Nephron (organoid): ENCODE measurements at regions not wholly inside any gene's neighbourhood (a gene's known extent, or its start where the extent isn't known, plus 50 kb on each side); places are given as distances from the start of the nearest gene placed in this dataset.
"Not testable (repeated sequence)": the region's sequence is repeated elsewhere in the genome, so short reads cannot be mapped to it uniquely, and the experiment has no call there.

ENCODE experiments used
- H3K27ac Mint-ChIP-seq, 3 experiments: 2 replicates each; pipeline ENCODE4 v1.8.0; 2020; ENCODE audit warnings: mixed read lengths in 3 of 3, mild to moderate bottlenecking in 2 of 3, moderate library complexity in 1 of 3
- H3K27me3 Mint-ChIP-seq: 2 replicates; pipeline ENCODE4 v1.8.0; 2021; ENCODE audit warnings: low read depth, mild to moderate bottlenecking, moderate library complexity, mixed read lengths
- H3K36me3 Mint-ChIP-seq: 2 replicates; pipeline ENCODE4 v1.8.0; 2020; ENCODE audit warnings: low read depth, mixed read lengths
- H3K4me1 Mint-ChIP-seq: 2 replicates; pipeline ENCODE4 v1.8.0; 2020; ENCODE audit warnings: mixed read lengths
- H3K4me3 Mint-ChIP-seq, 3 experiments: 2 replicates each; pipeline ENCODE4 v1.8.0; 2020; ENCODE audit warnings: mild to moderate bottlenecking in 3 of 3, mixed read lengths in 3 of 3, moderate library complexity in 2 of 3
- H3K9me3 Mint-ChIP-seq: 2 replicates; pipeline ENCODE4 v1.8.0; 2020; ENCODE audit warnings: mixed read lengths
- TF ChIP-seq, protein P1 (sequence below), 3 experiments: fragments of 200-600 bp; sonication (generic); IDR thresholded peaks; one replicate each; pipeline ENCODE4 v1.5.0; 2021; ENCODE audit warnings: antibody characterized with exemption in 3 of 3; ENCODE audit not compliant: unreplicated experiment in 3 of 3

DNA sequence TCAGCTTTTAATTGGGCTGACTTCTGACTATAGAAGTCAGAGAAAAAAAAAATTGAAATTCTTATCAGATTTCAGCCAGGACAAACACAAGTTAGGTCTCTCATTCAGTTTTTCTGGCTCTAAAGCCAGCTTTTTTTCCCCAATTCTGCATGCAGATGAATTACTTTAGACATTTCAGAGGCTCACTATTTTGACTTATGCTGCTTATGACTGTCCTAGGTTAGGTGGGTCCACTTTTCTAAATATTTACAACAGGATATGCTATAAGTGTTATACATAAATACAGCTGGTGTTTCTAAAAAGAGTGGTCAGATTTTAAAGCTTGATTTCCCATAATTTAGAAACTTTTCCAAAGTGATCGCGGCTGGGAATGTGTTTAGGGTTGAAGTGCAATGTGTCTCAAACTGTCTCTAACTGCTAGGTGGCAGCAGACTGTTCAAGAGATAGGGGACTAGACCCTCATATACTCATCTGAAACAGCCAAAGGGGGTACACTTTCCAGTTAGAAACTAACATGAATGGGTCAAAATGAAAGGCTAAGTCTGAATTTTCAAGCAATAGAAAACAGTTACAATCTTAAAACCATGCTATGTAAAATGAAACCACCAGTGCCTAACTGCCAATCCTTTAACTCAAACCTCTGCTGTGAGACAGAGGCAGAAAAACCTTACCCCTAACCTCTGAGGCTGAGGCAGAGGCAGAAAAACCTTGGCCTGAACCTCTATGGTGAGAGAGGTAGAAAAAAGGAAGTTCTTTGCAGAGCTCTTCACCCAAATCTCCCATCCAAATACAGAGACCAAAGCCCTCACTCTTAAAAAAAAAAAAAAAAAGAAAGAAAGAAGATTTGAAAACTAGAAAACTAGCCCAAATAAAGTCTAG, 596.0 kb downstream of the NTRK3 start:
- H3K4me3 Mint-ChIP-seq: no peak overlapping the region
- TF ChIP-seq, protein P1, sequence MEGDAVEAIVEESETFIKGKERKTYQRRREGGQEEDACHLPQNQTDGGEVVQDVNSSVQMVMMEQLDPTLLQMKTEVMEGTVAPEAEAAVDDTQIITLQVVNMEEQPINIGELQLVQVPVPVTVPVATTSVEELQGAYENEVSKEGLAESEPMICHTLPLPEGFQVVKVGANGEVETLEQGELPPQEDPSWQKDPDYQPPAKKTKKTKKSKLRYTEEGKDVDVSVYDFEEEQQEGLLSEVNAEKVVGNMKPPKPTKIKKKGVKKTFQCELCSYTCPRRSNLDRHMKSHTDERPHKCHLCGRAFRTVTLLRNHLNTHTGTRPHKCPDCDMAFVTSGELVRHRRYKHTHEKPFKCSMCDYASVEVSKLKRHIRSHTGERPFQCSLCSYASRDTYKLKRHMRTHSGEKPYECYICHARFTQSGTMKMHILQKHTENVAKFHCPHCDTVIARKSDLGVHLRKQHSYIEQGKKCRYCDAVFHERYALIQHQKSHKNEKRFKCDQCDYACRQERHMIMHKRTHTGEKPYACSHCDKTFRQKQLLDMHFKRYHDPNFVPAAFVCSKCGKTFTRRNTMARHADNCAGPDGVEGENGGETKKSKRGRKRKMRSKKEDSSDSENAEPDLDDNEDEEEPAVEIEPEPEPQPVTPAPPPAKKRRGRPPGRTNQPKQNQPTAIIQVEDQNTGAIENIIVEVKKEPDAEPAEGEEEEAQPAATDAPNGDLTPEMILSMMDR (IDR thresholded peaks at IDR 0.05; ENCODE audit: unreplicated experiment in 3 of 3): peak in 2 of 3 experiments; percentile 6 to 14
- H3K27ac Mint-ChIP-seq: peak overlapping the region in 2 of 3 experiments; percentile 56 to 65
- H3K4me1 Mint-ChIP-seq: peaks cover 23% of the 10 kb centered on the region
- peaks cover 3% of the 10 kb centered on the region for H3K9me3 Mint-ChIP-seq
- H3K27me3 Mint-ChIP-seq: no peaks in the 10 kb centered on the region
- H3K36me3 Mint-ChIP-seq: no peaks in the 10 kb centered on the region

DNA sequence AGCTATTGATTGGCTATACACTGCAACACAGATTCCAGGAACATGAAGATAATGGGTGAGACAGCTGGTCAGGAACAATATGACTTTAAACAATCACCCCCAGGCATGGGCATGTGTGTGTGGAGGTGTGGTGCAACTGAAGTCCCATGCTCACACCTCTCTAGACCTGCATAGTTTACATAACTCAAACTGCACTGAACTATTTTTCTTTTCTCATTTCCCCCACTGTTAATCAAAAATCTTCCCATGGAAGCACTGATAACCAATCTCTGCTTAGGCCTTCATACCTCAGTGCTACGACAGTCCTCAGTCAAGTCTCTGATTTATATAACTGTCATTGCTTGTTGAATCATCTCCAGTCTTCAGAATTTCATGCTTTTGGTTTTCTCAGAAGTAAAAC, 600.2 kb downstream of the NTRK3 start:
- Mint-ChIP-seq H3K4me3 (no peak overlapping the region), H3K27ac (no peak overlapping the region), H3K36me3 (no peaks in the 10 kb centered on the region), H3K4me1 (peaks cover 14% of the 10 kb centered on the region), H3K27me3 (no peaks in the 10 kb centered on the region), H3K9me3 (no peaks in the 10 kb centered on the region)
- TF ChIP-seq, protein P1 (IDR thresholded peaks at IDR 0.05; ENCODE audit: unreplicated experiment in 3 of 3): no peak

DNA sequence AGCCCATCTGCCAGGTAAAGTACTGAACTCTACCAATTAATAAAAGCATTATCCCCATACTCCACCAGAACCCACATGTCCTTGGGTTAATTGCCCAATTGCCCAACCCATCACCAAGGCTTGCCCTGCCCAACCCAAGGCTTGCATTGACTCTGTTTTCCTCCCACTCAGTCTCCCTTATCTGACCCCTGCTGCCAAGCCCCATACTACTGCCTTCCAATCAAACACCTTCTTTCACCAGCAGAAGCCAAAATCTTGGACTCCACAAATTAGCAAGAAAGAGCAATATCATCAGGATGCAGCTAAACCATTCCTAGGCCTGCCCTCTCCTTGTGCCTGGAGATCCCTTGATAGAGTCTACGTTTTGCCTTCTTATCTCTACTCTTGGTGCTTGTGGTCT, 602.9 kb downstream of the NTRK3 start:
- no peaks in the 10 kb centered on the region for H3K36me3 Mint-ChIP-seq
- no peak overlapping the region for H3K27ac Mint-ChIP-seq
- H3K27me3 Mint-ChIP-seq: no peaks in the 10 kb centered on the region
- H3K9me3 Mint-ChIP-seq: no peaks in the 10 kb centered on the region
- H3K4me3 Mint-ChIP-seq: no peak overlapping the region
- TF ChIP-seq, protein P1 (IDR thresholded peaks at IDR 0.05; ENCODE audit: unreplicated experiment in 3 of 3): no peak
- H3K4me1 Mint-ChIP-seq: no peaks in the 10 kb centered on the region

DNA sequence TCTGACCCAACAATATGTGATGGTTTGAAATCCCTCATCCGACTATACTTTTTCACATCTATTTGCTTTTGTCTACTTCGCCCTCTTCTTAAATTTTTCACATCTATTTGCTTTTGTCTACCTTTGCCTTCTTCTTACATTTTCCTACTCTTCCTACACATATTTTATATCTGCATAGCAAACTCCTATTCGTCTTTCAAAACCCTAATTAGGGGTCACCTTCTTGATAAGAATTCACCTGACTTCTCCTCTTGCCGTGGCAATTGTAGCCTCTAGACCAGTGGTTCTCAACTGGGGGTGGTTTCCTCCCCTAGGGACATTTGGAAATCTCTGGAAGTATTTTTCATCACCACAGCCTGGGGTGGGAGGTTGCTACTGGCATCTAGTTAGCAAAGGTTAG, 607.4 kb downstream of the NTRK3 start:
- H3K4me3 Mint-ChIP-seq: no peak overlapping the region
- H3K27ac Mint-ChIP-seq: no peak overlapping the region
- no peaks in the 10 kb centered on the region for H3K27me3 Mint-ChIP-seq
- TF ChIP-seq, protein P1 (IDR thresholded peaks at IDR 0.05; ENCODE audit: unreplicated experiment in 3 of 3): no peak
- H3K9me3 Mint-ChIP-seq: no peaks in the 10 kb centered on the region
- H3K4me1 Mint-ChIP-seq: peaks cover 5% of the 10 kb centered on the region
- no peaks in the 10 kb centered on the region for H3K36me3 Mint-ChIP-seq

DNA sequence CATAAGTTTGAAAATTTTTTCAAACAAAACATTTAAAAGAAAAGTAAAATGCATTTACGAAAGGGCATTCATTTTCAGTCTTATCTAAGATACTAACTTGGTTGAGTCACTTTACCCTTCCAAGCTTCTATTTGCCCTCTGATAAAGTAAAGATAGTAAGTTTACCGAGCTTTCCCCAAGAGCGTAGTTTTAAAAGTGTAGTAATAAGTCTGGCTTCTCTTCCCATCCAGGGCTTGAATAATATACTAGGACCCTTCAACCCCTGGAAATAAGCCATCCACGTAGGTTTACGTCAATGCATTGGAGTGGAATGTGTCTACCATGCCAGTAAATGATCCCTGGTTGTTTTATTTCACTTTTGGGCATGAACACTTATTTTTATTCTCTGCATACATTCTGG, 608.3 kb downstream of the NTRK3 start:
- Mint-ChIP-seq H3K4me1 (peaks cover 5% of the 10 kb centered on the region), H3K9me3 (no peaks in the 10 kb centered on the region), H3K4me3 (no peak overlapping the region), H3K27me3 (no peaks in the 10 kb centered on the region), H3K27ac (no peak overlapping the region), H3K36me3 (no peaks in the 10 kb centered on the region)
- TF ChIP-seq, protein P1 (IDR thresholded peaks at IDR 0.05; ENCODE audit: unreplicated experiment in 3 of 3): no peak

DNA sequence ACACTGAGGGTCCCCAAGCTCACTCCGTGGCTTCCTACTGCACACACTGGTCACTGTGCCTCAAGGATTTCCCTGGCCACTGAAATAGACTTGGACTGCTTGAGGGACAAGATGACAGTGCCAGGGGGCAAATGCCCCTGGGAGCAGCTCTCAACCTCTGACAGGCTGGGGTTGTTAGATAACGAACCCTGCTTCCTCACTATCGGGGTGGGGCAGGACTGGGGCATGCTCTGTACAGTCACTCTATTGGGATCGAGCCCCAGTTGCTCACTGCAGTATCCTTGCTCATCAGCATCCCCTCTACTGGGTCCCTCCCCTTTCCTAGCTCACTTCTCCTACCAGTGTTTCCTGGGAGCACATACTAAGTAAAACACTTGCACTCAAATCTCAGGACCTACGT, 610.8 kb downstream of the NTRK3 start:
- no peaks in the 10 kb centered on the region for H3K9me3 Mint-ChIP-seq
- H3K27me3 Mint-ChIP-seq: peaks cover 4% of the 10 kb centered on the region
- no peak overlapping the region for H3K4me3 Mint-ChIP-seq
- TF ChIP-seq, protein P1 (IDR thresholded peaks at IDR 0.05; ENCODE audit: unreplicated experiment in 3 of 3): no peak
- peaks cover 5% of the 10 kb centered on the region for H3K4me1 Mint-ChIP-seq
- no peak overlapping the region for H3K27ac Mint-ChIP-seq
- no peaks in the 10 kb centered on the region for H3K36me3 Mint-ChIP-seq

DNA sequence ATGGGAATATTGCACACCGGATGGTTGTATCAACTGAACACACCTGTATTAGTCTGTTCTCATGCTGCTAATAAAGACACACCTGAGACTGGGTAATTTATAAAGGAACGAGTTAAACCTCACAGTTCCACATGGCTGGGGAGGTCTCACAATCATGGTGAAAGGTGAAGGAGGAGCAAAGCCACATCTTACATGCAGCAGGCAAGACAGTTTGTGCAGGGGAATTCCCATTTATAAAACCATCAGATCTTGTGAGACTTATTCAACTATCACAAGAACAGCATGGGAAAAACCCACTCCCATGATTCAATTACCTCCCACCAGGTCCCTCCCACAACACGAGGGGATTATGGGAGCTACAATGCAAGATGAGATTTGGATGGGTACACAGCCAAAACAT, 613.5 kb downstream of the NTRK3 start:
- not testable (repeated sequence) for H3K4me3 Mint-ChIP-seq, H3K36me3 Mint-ChIP-seq, H3K9me3 Mint-ChIP-seq, H3K27ac Mint-ChIP-seq, H3K4me1 Mint-ChIP-seq, H3K27me3 Mint-ChIP-seq
